ENCODE measurements at regions not wholly inside any gene's neighbourhood (a gene's known extent, or its start where the extent isn't known, plus 50 kb on each side); places are given as distances from the start of the nearest gene placed in this dataset.

DNA sequence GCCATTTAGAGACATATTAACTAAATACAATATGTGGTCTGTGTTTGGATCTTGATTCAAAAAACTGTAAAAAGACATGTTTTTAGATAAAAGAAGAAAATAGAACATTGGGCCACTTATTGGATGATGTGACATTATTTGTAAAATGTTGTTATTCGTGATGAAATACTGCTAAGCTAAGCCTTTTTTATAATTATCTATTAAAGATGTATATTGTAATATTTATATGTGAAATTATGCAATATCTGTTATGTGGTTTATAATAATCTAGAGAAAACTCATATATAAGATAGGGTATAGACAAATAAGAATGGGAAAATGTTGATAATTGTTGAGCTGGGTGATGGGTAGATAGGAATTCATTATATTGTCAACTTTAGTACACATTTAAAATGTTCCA, 82.0 kb upstream of the RGS1 start:
- no peak for TF ChIP-seq CTCF (IDR thresholded peaks at IDR 0.05)
- TF ChIP-seq POLR2A (IDR thresholded peaks at IDR 0.05): no peak
